ENCODE measurements at regions not wholly inside any gene's neighbourhood (a gene's known extent, or its start where the extent isn't known, plus 50 kb on each side); places are given as distances from the start of the nearest gene placed in this dataset.
"Not testable (repeated sequence)": the region's sequence is repeated elsewhere in the genome, so short reads cannot be mapped to it uniquely, and the experiment has no call there.

DNA sequence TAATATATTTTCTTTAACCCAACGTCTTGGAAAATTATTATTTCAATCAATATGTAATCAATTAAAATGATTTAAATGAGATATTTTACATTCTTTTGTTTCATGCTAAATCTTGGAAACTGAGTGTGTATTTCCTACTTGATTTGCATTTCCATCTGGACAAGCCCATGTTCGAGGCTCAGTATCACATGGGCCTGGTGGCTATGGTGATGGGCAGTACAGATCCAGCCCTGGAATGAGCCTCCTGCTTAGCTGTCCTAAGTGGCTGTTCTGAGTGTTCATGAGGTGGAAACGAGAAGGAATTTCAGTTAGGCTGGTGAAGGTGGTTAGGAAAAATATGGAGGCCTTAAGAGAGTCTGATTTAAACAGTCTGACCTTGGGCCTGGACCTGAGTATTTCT is 73.0 kb upstream of the ATXN1 start:
- DNase-seq (ENCODE audit: insufficient read length, low spot score) (no peak), FAIRE-seq (no peak)

DNA sequence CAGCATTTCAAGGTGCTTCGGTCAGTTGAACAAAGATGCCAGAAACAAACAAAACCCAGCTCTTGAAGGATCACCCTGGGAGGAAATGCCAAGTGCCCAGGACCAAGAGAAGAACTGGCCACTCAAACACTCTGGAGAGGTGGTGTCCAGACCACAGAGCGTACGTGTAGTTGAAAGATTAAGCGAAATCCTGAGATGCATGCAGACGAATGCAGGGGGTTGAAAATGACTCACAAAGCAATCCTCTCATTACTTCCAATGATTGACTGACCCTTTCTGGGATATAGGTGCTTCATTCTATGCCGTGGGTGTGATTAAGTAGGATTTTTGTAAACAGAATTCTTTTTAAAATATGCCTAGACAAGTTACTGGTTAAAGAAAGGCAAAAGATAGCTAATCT is 71.5 kb upstream of the ATXN1 start:
- DNase-seq (ENCODE audit: insufficient read length, low spot score) (no peak), FAIRE-seq (no peak)

DNA sequence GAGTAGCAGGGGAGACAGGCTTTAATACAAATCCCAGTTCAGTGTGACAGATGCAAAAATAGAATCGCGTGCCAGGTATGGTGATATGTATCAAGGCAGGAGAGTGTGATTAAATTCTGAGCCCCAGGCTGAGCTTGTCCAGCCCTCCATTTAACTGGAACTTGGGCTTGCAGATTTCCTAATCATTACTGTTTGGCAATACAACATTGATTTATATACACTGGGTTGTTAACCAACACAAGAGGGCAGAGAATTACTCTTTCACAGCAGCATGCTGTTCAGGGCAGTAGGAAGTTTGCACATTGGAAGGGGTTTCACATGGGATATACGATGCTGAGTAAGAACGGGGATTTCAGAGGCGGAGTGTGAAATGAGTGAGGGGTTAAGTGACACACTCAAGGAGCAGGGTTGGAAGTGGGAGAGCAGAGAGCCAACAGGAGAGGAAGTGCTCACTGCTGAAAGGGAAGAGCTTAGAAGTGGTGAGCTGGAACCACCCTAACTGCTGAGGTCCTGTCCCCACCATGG is 70.8 kb upstream of the ATXN1 start:
- DNase-seq (ENCODE audit: insufficient read length, low spot score) (no peak), FAIRE-seq (no peak)

DNA sequence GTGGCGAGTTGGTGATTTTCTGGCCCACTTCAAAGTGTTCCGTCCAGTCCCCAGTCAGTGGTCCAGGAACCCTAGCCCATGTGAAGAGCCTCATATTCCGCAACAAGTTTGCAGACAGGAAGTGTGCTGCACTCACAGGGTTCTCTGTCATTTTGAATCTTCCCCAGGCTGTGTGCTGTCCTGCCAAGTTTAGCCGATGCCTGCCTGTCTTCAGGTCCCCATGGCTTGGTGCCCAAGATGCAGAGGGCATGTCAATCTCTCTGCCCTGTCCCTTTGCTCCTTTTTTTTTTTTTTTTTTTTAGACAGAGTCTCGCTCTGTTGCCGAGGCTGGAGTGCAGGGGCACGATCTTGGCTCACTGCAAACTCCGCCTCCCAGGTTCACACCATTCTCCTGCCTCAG is 69.9 kb upstream of the ATXN1 start:
- FAIRE-seq (no peak), DNase-seq (ENCODE audit: insufficient read length, low spot score) (no peak)

DNA sequence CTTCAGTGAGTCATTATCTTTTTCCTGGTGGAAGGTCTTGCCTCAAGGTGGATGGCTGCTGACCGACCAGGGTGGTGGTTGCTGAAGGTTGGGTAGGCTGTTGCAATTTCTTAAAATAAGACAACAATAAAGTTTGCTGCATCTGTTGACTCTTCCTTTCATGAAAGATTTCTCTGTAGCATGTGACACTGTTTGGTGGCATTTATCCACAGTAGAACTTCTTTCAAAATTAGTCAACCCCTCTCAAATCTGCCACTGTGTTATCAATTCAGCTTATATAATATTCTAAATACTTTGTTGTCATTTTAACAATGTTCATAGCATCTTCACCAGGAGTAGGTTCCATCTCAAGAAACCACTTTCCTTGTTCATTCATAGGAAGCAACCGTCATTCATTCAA is 66.8 kb upstream of the ATXN1 start:
- FAIRE-seq (no peak), DNase-seq (ENCODE audit: insufficient read length, low spot score) (no peak)

DNA sequence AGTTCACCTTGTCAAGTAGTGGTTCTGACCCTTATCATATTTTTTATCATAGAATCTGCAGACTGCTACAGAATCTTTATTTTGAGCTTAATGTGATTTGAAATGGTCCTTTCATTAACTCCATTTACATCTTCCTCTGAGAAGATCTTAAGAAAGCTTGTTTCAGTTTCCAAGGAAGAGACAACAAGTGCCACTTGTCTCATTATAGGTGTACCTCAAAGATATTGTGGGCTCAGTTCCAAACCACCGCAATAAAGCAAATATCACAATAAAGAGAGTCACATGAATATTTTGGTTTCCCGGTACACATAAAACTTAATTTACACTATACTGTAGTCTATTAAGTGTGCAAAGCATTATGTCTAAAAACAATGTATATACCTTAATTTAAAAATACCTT is 66.4 kb upstream of the ATXN1 start:
- FAIRE-seq, result no peak

DNA sequence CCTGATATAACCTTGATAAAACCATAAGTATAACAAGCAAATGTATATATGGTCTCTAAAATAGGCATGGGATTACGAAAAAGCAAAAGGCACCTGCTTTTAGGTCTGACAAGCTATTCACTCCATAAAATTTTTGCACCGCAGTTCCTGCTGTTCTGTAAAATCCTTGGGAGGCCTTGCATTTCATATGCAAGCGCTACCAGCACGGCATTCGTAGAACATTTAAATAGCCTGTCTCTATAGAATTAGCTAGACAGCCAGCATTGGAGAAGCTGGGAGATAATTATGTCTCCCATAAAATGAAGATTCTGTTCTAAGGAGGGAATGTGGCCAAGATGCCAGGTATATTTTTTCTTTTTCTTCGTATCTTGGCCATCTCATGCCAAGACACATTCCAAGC is 64.5 kb upstream of the ATXN1 start:
- DNase-seq (ENCODE audit: insufficient read length, low spot score) (no peak), FAIRE-seq (no peak)

More for the DNA sequence above, 66.4 kb upstream of the ATXN1 start:
- DNase-seq (ENCODE audit: insufficient read length, low spot score), result no peak

DNA sequence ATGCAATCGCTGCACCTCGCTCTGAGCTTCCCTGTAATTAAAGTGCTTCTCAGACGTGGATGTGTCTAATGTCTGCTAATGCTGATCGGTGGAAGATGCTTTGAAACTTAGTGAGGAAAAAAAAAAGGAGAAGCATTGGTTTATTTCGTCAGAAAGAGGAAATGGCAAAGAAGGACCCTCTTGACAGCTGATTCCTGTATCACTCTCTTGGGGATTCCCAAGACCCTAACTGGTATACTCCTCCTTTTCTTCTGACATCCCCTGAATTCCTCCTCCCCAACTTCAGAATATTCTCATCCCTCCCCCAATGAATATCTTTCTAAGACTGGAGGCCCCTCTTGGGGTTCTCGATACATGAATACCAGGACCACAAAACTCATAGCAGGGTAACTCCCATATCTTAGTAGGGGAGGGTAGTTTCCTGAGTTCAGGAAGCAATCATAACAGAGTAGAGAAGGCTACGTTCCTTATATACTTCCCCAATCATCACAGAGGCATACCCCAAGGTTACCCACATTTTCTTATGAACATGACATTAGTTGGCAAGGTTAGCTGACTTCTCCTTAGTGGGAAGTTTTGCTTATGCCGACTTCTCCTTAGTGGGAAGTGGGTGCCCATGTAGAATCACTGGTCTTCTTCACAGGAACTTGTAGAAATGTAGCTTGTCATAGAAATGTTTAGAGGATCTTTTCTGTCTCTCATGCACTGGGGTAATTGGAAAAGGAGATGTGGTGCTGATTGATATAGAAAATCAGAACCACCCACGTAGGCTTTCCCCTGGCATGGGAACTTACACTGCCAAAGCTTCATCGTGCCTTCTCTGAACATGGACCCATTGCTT is 63.8 kb upstream of the ATXN1 start:
- no peak for FAIRE-seq
- no peak for DNase-seq (ENCODE audit: insufficient read length, low spot score)

DNA sequence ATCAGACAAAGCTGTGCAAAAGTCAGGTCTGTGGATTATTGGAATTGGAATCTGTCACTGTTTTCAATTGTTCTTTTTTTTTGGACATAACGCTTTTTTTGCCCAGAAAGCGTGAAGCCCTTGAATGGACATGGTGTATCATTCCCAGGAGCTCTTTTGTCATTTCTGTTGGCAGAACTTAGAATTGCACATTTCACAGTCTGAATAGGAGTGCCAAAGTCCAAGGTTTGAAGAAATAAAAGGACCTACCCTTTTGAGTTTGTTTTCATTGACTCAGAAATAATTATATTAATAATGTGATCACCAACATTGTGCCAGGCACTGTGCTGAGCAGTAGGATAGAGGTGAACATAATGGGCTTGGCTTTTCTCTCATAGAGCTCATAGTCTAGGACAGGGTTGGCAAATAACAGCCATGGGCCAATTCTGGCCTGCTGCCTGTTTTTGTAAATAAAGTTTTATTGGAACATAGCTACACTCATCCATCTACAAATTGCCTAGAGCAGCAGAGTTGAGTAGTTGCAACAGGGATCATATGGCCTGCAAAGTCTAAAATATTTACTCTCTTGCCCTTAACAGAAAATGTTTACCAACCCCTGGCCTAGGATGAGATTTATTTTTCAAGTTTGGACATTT is 62.6 kb upstream of the ATXN1 start:
- FAIRE-seq, result no peak
- DNase-seq (ENCODE audit: insufficient read length, low spot score), result no peak

DNA sequence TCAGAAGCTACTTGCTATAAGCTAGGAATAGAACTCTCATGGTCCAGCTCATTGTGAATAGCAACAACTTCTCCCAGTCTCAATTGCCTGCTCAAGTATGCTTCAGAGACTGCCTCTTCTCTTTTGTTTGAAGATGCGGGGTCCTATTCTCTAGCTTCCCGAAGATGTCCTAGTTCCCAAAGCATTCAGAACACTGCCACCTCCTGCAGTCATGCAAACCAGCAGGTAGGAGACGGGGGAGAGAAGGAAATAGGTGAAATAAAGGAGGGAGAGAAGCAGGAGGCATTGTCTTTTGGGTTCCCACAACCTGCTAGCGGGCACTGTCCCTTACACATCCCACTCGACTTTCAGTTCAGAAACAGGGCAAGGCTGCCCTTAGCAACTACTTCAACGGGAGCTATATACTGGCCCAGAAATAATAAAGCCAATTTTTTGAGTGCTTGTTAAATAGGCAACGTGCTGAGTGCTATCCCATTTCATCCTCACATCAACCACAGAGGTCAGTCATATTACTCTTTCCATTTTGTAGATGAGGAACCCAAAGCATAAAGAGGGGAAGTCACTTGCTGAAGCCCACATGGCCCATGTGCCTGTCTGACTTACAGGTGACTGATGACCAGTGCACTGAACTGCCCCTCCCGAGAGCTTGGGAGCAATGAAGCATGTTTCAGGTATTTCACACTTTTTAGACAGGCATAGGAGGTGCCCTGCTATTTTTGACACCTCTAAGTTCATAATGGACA is 61.9 kb upstream of the ATXN1 start:
- no peak for DNase-seq (ENCODE audit: insufficient read length, low spot score)
- no peak for FAIRE-seq

DNA sequence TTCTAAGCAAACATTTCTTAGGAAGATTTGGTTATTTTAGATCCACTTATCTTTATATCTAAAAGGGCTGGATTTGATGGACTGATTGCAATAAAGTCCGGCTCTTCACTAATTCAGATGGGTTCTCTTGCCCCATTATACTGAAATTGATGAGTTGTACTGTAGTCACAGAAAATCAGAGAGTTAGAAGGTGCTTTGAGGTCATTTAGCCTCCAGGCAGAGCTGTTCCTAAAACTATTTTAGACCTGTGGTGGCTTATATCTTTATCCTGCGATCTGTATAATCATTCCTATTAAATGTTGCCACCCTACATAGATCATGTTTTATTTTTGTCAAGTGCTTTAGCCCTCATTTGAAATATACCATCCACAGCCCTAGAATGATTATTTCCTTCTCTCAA is 61.3 kb upstream of the ATXN1 start:
- DNase-seq (ENCODE audit: insufficient read length, low spot score) (no peak), FAIRE-seq (no peak)

DNA sequence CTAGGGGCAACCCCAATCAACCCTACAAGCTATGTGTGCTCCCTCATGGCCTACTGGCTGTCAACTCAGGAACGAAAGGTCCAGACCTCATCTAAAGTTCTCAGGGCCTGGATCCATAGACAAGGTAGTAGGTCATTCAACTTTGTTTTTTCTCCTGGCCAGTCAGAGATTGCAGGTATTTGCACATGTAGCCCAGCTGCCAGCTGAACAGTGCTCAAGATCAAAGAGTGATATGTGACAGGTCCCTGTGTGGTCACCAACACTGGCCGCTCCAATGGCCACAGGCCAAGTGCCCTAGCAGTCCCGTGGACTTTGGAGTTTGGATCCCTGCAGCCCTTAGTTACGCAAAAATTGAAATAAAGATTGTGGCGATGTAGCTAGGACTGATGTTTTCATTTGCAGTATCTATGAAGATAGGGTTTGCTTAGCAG is 60.6 kb upstream of the ATXN1 start:
- no peak for DNase-seq (ENCODE audit: insufficient read length, low spot score)
- no peak for FAIRE-seq

DNA sequence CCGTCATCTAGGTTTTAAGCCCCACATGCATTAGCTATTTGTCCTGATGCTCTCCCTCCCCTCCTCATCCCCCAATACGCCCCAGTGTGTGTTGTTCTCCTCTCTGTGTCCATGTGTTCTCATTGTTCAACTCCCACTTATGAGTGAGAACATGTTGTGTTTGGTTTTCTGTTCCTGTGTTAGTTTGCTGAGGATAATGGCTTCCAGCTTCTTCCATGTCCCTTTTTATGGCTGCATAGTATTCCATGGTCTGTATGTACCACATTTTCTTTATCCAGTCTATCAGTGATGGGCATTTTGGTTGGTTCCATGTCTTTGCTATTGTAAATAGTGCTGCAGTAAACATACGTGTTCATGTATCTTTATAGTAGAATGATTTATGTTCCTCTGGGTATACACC is 59.0 kb upstream of the ATXN1 start:
- DNase-seq (ENCODE audit: insufficient read length, low spot score); FAIRE-seq: not testable (repeated sequence)

DNA sequence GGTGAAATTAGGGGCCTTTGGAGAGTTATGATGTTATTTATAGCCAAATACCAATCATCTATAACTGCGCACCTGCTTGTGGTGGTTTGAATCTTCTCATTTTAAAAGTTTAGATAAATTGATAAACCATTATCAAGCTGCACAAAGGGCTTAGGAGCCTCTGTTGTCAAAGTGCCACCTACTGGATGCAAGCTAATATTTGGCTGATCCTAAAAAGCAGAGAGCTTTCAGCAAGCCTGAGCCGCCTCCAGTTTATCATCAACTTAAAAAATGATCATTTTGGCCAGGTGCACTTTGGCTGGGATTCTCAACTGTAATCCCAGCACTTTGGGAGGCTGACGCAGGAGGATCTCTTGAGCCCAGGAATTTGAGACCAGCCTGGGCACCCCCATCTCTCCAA is 58.5 kb upstream of the ATXN1 start:
- FAIRE-seq, result no peak

DNA sequence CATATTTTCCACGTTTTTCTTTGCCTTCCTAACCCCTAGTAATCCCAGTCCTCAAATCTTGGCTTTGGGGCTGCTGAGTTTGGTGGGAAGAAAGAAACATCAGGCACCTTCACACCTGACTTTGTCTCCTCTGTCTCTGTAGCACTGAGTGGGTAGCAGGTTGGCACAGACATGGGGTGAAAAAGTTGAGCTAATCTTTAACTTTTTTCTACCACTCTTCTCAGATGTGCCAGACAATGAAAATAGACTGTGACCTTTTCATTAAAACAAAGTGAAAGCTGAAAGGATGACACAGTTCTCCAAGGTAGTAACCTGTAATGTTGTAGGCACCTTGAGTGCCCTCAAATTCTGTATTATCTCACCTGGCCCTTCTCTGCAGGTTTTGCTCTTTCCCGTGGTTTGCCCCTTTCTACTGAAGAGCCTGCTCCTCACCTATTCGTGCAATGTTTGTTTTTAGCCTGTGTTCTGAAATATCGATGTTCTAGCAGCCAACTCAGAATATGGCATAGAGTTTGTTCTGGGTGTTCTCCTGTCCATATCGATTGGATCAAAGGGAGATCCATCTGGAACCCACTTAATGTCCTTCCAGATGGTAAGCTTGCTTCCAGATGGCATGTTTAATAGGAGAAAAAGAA is 57.8 kb upstream of the ATXN1 start:
- FAIRE-seq, result no peak
- no peak for DNase-seq (ENCODE audit: insufficient read length, low spot score)

More for the DNA sequence above, 58.5 kb upstream of the ATXN1 start:
- DNase-seq (ENCODE audit: insufficient read length, low spot score), result no peak

DNA sequence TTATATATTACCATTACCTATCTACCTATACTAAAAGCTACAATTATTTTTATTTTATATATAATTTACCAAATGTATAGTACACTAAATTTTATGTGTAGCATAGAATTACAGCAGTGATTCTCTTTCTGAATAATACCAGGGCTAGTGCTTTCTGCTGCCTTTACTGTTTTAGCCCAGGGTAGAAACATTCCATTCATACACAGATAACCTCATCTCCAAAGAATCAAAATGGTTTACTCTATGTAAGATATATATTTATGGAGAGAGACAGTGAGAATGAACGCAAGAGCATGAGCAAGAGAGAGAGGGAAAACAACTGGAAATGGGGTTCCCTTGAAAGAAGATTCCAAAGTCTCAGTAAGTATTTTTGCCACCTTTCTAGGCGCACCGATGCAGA is 56.3 kb upstream of the ATXN1 start:
- DNase-seq (ENCODE audit: insufficient read length, low spot score) (no peak), FAIRE-seq (no peak)

DNA sequence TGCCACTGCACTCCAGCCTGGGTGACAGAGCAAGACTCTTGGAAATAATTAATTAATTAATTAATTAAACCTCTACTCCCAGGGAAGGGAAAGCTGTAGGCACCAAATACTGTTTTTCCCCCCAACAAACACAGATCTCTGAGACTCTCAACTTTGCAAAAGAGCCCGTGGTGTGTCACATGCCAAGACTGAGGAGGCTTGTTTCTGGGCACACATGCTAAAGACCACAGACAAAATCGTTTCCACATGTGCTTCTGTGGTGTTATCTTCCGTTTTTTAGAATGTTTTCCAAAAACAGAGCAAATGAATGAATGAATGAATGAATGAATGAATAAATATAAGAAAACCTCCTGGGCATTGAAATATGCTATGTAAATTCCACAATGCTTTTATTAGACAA is 55.6 kb upstream of the ATXN1 start:
- no peak for DNase-seq (ENCODE audit: insufficient read length, low spot score)
- FAIRE-seq, result no peak

DNA sequence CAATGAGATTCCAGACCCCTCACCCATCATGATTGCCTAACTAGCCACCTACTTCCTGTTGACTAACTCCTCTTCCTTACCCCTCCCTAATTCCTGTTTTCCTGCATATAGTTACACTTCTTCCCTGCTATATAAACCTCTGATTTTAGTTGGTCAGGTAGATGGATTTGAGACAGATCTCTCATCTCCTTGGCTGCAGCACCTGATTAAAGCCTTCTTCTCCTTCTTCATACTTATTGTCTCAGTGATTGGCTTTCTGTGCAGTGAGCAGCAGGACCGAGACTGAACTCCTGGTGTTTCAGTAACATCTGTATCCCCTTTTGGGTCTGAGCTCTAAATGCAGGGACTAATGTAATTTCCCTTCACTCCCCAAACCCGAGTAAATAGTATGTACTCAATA is 51.7 kb upstream of the ATXN1 start:
- FAIRE-seq, result no peak

DNA sequence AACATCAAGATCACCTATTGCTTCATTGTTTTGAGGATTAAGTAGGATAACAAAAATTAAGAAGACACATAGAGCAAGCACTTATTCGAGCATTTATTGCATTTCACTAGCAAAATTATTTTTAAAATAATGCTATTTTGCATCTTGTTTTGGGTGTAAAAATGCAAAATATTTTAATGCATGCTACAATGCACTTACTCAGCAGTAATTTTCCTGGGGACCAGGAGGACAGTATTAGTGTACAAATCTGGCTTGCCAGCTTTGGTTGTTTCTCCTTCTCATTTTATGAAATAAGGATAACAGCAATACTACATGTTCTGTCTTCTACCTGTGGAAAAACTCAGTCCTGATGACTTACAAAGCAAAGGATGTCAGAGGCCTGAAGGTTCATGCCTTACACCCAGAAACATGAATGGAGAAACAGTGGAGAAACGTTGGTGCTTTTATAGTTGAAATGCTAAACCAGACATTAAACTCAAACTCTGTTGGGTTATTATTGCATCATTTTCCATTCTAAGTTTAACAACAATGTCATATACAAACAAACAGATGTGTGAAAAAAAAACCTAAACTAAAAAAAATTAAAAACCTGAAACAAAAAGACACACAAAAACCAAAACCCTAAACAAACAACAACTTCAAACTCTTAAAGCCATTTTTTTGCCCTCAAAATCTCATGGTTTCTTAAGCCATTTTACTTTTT is 50.2 kb upstream of the ATXN1 start:
- DNase-seq (ENCODE audit: insufficient read length, low spot score) (no peak), FAIRE-seq (no peak)

More for the DNA sequence above, 51.7 kb upstream of the ATXN1 start:
- no peak for DNase-seq (ENCODE audit: insufficient read length, low spot score)

Measured in GM19239 (cell line).